DMS 273 (cell line): ENCODE measurements at regions not wholly inside any gene's neighbourhood (a gene's known extent, or its start where the extent isn't known, plus 50 kb on each side); places are given as distances from the start of the nearest gene placed in this dataset.
A peak's percentile ranks its signal among the peaks of the same experiment; 100 is the strongest.

Experiments
- DNase-seq: peaks from one replicate; lab custom pipeline; 2025; ENCODE audit not compliant: unreplicated experiment; lab: John Stamatoyannopoulos, UW

- DNase-seq = peak; percentile 27
Measured at GRCh38 chr9:119775410-119775809, 406.2 kb upstream of the BRINP1 start.

- no peak for DNase-seq
Measured at GRCh38 chr9:119773823-119774222, 404.6 kb upstream of the BRINP1 start.

GRCh38 chr9:119771341-119771740 is 402.1 kb upstream of the BRINP1 start:
- DNase-seq = no peak

- peak; percentile 75 for DNase-seq
Measured at GRCh38 chr9:119768266-119768665, 399.0 kb upstream of the BRINP1 start.

- DNase-seq = no peak
Measured at GRCh38 chr9:119765632-119766175, 396.5 kb upstream of the BRINP1 start.

- DNase-seq = no peak
Measured at GRCh38 chr9:119763260-119763659, 394.0 kb upstream of the BRINP1 start.

GRCh38 chr9:119761812-119762211 is 392.6 kb upstream of the BRINP1 start:
- no peak for DNase-seq

GRCh38 chr9:119758990-119759389 is 389.8 kb upstream of the BRINP1 start:
- DNase-seq = no peak

GRCh38 chr9:119758241-119758640 is 389.0 kb upstream of the BRINP1 start:
- DNase-seq = no peak

GRCh38 chr9:119739476-119739875 is 370.2 kb upstream of the BRINP1 start:
- no peak for DNase-seq

GRCh38 chr9:119736491-119737454 is 367.5 kb upstream of the BRINP1 start:
- DNase-seq = peak; percentile 54

GRCh38 chr9:119727988-119728387 is 358.8 kb upstream of the BRINP1 start:
- no peak for DNase-seq

- DNase-seq = no peak
Measured at GRCh38 chr9:119726035-119726434, 356.8 kb upstream of the BRINP1 start.

GRCh38 chr9:119722384-119722783 is 353.1 kb upstream of the BRINP1 start:
- no peak for DNase-seq

GRCh38 chr9:119712325-119712724 is 343.1 kb upstream of the BRINP1 start:
- DNase-seq = no peak

GRCh38 chr9:119709431-119709830 is 340.2 kb upstream of the BRINP1 start:
- no peak for DNase-seq

GRCh38 chr9:119707228-119707845 is 338.1 kb upstream of the BRINP1 start:
- no peak for DNase-seq

- no peak for DNase-seq
Measured at GRCh38 chr9:119701651-119702050, 332.4 kb upstream of the BRINP1 start.

- no peak for DNase-seq
Measured at GRCh38 chr9:119698535-119698934, 329.3 kb upstream of the BRINP1 start.

GRCh38 chr9:119697996-119698395 is 328.8 kb upstream of the BRINP1 start:
- DNase-seq = no peak

- peak; percentile 20 for DNase-seq
Measured at GRCh38 chr9:119689879-119690278, 320.6 kb upstream of the BRINP1 start.

GRCh38 chr9:119688547-119688946 is 319.3 kb upstream of the BRINP1 start:
- no peak for DNase-seq
